GM19463 (cell line): ENCODE measurements at regions not wholly inside any gene's neighbourhood (a gene's known extent, or its start where the extent isn't known, plus 50 kb on each side); places are given as distances from the start of the nearest gene placed in this dataset.
"Not testable (repeated sequence)": the region's sequence is repeated elsewhere in the genome, so short reads cannot be mapped to it uniquely, and the experiment has no call there.

Experiments
- ATAC-seq: cut with Tn5 transposase; IDR thresholded peaks from one replicate; pipeline ENCODE4 v1.9.1; 2021; ENCODE audit warnings: mild to moderate bottlenecking, moderate library complexity; ENCODE audit not compliant: unreplicated experiment

GRCh38 chr10:118423800-118424442 lies 81.8 kb upstream of the FAM204A start:
- ATAC-seq = peak; percentile 85

- no peak for ATAC-seq
Observed at GRCh38 chr10:118422241-118422640, 80.1 kb upstream of the FAM204A start.

DNA sequence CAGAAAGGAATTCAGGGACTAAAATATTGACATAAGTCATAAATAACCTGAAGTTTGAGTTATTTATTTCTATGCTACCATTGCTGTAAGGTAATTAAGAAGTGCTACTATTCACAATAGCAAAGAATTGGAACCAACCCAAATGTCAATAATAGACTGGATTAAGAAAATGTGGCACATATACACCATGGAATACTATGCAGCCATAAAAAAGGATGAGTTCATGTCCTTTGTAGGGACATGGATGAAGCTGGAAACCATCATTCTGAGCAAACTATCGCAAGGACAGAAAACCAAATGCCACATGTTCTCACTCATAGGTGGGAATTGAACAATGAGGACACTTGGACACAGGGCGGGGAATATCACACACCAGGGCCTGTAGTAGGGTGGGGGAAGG lies 77.9 kb upstream of the FAM204A start:
- not testable (repeated sequence) for ATAC-seq

DNA sequence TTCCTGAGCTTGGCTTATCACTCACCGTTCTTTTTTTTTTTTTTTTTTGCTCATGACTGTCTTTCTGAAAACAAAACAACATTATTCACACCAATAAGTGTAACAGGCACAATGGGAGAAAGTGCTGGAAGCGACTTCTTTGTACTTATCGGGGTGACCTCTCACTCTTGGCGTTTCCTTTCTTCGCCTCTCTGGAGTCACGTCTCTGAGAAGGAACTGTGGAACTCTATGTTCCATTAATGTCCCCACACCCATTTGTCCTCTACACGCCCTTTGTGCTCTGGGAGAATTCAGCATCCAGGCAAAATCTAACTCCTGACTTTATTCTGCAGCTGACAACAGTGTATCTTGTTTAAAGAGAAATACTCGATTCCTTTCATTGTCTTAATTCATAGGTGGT lies 70.8 kb upstream of the FAM204A start:
- no peak for ATAC-seq

DNA sequence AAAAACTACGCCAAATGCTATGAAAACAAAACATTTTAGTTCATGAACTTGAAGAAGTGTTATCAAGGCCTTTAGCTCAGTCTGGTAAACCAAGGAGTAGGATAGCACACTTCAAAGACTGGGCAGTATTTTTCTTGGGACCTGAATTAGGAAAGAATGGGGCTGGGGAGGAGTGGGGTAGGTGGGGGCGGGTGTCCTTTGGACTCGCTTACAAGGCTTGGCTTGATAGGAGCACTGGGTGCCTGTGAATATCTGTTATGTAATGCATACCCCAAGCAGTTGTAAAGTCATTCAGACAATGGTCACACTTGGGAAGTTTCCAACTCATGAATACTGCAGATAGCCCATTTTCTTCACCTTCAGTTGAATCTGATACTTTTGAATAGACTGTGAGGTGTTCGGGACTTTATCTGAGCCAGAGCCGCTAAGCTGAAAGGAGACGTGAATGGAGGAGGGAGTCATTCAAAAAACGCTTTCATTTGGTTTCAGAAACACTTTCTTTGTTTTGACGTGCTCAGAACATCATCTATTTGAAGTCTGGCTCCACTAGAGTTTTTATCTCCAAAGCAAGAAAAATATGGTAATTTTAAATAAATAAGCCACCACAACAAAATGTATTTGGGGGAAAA lies 70.1 kb upstream of the FAM204A start:
- ATAC-seq = no peak

DNA sequence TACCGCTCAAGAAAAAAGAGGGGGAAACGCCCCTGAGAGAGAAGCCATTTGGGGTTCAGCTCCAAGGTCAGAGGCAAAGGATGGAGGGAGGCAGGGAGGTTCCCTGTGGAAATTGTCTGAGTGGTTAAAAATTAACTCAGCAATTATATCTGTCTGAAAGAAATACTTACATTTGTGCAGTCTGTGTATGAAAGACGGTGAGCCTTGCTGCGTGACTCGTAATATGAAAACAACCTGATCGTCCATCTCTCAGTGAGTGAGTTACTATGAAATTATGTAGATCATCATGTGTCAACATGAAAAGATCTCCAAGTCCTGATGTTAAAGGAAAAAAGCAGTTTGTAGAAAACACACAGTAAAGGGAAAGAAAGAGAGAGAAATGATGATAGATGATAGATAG lies 67.2 kb upstream of the FAM204A start:
- no peak for ATAC-seq

GRCh38 chr10:118408181-118408580 lies 66.1 kb upstream of the FAM204A start:
- ATAC-seq = no peak

- no peak for ATAC-seq
Observed at GRCh38 chr10:118407777-118408176, 65.7 kb upstream of the FAM204A start.

DNA sequence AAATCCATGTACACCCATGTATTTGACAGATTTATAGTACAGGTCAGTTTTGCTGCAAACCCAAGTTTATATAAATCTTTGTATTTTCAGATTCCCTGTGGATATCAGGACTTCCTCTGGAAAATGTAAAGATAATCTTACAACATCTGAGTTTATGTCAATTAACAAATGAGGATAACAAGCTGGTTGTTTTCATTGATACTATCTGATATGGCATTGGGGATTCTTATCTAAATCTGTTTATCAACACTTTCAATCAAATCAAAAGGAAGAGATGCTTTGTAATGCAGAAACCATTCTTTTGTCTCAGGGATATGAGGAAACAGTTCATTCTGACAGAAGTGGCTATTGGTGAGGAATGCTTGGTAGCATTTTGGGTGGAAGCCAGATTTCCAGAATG lies 64.9 kb upstream of the FAM204A start:
- no peak for ATAC-seq

DNA sequence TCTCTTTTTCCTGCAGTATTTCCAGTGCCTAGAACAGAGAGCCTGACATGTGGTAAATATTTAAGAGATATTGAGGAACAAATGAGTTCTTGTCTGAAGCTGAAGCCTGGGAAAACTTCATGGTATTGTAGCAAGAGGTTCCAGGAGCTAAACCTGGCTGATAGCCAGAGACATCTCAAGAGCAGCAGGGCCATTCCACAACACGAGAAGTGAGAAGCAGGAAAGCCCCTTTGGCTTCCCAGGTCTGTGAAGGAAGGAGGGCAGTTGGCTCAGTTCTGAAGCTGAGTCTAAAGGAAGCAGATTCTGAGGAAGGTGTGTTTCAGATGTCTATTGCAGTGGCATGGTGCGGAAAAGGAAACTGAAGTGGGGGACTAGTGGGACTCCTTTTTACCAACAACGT lies 63.8 kb upstream of the FAM204A start:
- ATAC-seq = no peak

- ATAC-seq = no peak
Observed at GRCh38 chr10:118403967-118404366, 61.8 kb upstream of the FAM204A start.

DNA sequence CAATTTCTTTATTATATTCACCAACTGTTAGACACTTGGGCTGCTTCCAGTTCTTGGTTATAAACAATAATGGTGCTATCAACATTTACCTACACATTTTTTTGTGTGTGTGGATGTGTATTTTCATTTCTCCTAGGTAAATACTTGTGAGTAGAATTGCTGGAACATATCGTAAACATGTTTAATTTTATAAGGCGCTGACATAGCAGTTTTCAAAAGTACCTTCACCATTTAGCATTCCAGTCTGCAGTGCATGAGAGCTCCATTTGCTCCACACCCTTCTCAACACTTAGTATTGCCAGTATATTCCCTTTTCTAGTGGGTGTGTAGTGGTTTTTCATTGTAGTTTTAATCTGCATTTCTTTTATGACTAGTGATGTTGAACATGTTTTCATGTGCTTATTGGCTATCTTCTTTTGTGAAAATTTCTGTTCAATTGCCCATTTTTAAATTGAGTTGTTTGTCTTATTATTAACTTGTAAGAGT lies 59.6 kb upstream of the FAM204A start:
- ATAC-seq = no peak

DNA sequence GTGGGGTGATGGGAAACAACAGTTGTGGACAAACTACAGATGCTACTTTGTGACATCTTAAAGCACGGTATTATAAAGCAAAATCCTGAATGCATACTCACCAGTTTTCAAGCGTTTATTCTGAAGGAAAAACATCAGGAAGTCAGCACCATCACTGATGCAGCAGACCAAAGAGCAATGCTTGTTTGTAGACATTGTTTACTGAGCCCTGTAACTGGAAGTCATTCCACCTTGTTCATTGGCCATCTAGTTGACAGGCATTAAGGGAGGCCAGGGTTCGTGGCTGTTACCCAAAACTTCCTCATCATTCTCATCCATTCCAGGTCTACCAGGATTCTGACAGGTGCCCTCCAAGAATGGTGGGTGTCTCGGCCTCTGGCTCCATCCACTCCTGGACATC lies 55.3 kb upstream of the FAM204A start:
- ATAC-seq = no peak

DNA sequence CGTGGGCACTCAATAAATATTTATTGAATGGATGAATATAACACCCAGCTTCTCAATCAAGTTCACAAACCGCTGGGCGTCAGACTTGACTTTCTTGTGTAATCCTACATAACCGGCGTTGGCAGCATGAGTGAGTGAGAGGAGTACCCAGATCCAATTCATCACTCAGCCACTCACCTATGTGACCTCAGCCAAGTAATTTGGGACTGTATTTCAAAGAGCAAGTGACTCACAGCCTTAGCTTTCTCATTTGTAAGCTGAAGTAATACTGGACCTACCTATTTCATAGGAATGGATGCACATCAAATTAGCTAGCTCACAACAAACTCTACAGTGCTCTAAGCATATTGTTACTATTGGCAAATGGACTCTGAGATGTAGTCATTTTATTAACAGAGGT lies 53.8 kb upstream of the FAM204A start:
- ATAC-seq = no peak

DNA sequence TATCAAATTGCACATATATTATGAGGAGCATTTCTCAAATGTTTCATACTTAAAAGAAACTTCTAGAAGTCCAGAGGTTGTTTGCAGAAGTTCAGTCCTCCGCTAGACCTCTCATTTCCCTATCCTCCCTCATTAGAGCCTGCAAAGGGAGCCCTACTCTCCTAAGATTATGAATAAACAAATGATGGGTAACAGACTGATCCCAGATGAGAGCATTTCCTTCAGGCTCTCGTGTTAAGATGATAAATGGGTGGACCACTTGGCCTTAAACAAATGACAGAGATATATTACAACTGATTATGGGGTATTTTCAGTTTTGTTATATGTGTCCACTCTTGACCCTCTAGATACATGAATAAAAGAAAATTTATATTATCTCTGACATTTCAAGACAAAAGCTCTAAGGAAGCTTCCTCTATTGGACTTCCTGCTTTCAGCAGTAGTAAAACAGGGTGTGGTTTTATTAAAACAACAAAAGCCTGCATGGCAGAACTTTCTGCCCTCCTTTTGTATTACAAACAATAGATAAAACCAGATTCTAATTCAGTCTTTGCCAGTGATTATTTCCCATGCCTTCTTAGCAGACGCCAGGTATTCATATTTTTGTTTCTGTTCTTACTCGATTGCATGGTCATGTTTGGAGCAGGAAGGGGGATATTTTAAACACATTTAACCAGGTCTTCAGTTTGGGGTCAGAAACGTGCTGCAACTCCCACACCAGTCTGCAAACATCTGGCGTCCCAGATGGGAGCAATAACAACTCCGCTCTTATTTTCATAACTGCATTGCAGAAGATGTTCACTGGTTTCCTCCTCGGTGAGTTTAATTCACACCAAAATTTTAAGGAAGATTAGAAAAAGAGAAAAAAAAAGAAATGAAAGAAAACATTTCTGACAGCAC lies 52.4 kb upstream of the FAM204A start:
- no peak for ATAC-seq

DNA sequence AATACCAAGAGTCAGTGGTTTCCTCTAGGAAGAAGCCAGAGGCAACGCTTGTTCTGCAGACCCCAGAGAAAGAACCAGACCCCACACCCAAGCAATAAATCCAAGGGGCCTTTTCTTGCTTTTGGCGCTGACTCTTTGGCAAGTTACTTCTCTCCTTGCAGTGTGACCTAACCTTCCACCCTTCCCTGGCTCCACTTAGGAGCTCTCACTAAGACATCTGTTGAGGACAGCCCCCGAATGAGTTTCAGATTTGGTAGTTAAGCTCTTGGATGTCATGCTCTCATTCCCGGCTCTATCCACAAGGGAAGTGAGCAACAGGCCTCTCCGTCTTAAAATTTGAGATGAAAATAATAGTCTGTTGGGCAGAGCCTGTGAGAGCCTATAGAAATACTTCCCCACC lies 50.6 kb upstream of the FAM204A start:
- ATAC-seq = no peak
